Body of pancreas (tissue), 4 donors: ENCODE measurements at regions not wholly inside any gene's neighbourhood (a gene's known extent, or its start where the extent isn't known, plus 50 kb on each side); places are given as distances from the start of the nearest gene placed in this dataset.

Source experiments
- ATAC-seq: fragments of 150-250 bp; one replicate; pipeline ENCODE4 v1.9.1; 2016
- DNase-seq, 4 donors: peaks; one replicate each; pipeline ENCODE4 v3.0.0-alpha.2; 2019
- H3K27ac ChIP-seq, 4 donors: fragments of 200-600 bp; sonication (generic); 1 replicate in 3 of 4; 2 replicates in 1 of 4; pipeline versions ENCODE4 v1.5.1 to v1.6.1; 2016 to 2019; ENCODE audit warnings: mild to moderate bottlenecking in 1 of 4, mixed read lengths in 1 of 4, moderate library complexity in 1 of 4
- H3K27me3 ChIP-seq, 2 donors: fragments of 200-600 bp; sonication (generic); one replicate each; pipeline ENCODE4 v1.6.0; 2016; ENCODE audit warnings: mild to moderate bottlenecking in 1 of 2
- H3K36me3 ChIP-seq, 2 donors: fragments of 200-600 bp; sonication (generic); replicated peaks in 1 of 2; 2 replicates each; pipeline ENCODE4 v1.5.1; 2016; ENCODE audit warnings: low read depth in 2 of 2; ENCODE audit not compliant: insufficient read depth in 1 of 2
- H3K4me1 ChIP-seq: fragments of 200-600 bp; sonication (generic); one replicate; pipeline ENCODE4 v1.6.0; 2016
- H3K4me3 ChIP-seq, 2 donors: fragments of 200-600 bp; sonication (generic); 1 replicate in 1 of 2; 2 replicates in 1 of 2; pipeline ENCODE4 v1.5.1; 2016 to 2019
- H3K9me3 ChIP-seq, 3 donors: fragments of 200-600 bp; sonication (generic); 1 replicate in 2 of 3; 2 replicates in 1 of 3; pipeline ENCODE4 v1.5.1; 2016
- CTCF ChIP-seq, 7 experiments: fragments of 450-650 bp in 4 of 7; fragments of 200-600 bp in 3 of 7; sonication (generic) in 3 of 7; IDR thresholded peaks; one replicate each; pipeline ENCODE4 v1.5.1; 2016 to 2019; ENCODE audit warnings: antibody characterized with exemption in 7 of 7
- POLR2A ChIP-seq, 3 donors: fragments of 450-650 bp; IDR thresholded peaks; one replicate each; pipeline ENCODE4 v1.6.1; 2016; ENCODE audit warnings: antibody characterized with exemption in 3 of 3, mild to moderate bottlenecking in 2 of 3
- WGBS, 2 donors: methylation state at CpG; one replicate each; pipeline ENCODE4 v1.1.5; 2017; 5-methylcytosine and 5-hydroxymethylcytosine counted together
- intact Hi-C: fragments of 100-400 bp; cut with DNase I; formaldehyde crosslinking; loops from one replicate; pipeline ENCODE4 v1.15.1; 2023

- no peak overlapping the region for H3K27ac ChIP-seq
- TF ChIP-seq POLR2A (IDR thresholded peaks at IDR 0.05) (no peak), CTCF (IDR thresholded peaks at IDR 0.05) (no peak)
- no peak for DNase-seq
- no peaks in the 10 kb centered on the region for H3K9me3 ChIP-seq
- intact Hi-C loops: no loop called here
- H3K27me3 ChIP-seq: no peaks in the 10 kb centered on the region
- no peaks in the 10 kb centered on the region for H3K4me1 ChIP-seq
- no peaks in the 10 kb centered on the region for H3K36me3 ChIP-seq
- no peak for ATAC-seq
- no peak overlapping the region for H3K4me3 ChIP-seq
- 49 to 55% methylated on average over 25 of the region's 25 CpGs for WGBS, 2 donors
Observed at GRCh38 chr20:61042506-61043385, 209.3 kb upstream of the CDH4 start.

- Histone ChIP-seq H3K27me3 (no peaks in the 10 kb centered on the region), H3K36me3 (no peaks in the 10 kb centered on the region), H3K9me3 (no peaks in the 10 kb centered on the region), H3K27ac (no peak overlapping the region), H3K4me3 (no peak overlapping the region), H3K4me1 (no peaks in the 10 kb centered on the region)
- TF ChIP-seq POLR2A (IDR thresholded peaks at IDR 0.05) (no peak), CTCF (IDR thresholded peaks at IDR 0.05) (no peak)
- DNase-seq (no peak), ATAC-seq (no peak)
- intact Hi-C loops: no loop called here
- WGBS, 2 donors: 67 to 76% methylated on average over 9 of the region's 9 CpGs
Observed at GRCh38 chr20:61043681-61044080, 208.4 kb upstream of the CDH4 start.

GRCh38 chr20:61044499-61044898 lies 207.6 kb upstream of the CDH4 start:
- intact Hi-C loops: no loop called here
- no peak for TF ChIP-seq CTCF (IDR thresholded peaks at IDR 0.05)
- no peak for TF ChIP-seq POLR2A (IDR thresholded peaks at IDR 0.05)
- H3K4me1 ChIP-seq: no peaks in the 10 kb centered on the region
- 31 to 88% methylated on average over 2 to 4 of the region's 4 CpGs for WGBS, 2 donors
- no peak for DNase-seq
- no peak overlapping the region for H3K4me3 ChIP-seq
- no peak overlapping the region for H3K27ac ChIP-seq
- no peak for ATAC-seq
- H3K9me3 ChIP-seq: no peaks in the 10 kb centered on the region
- H3K36me3 ChIP-seq: no peaks in the 10 kb centered on the region
- H3K27me3 ChIP-seq: no peaks in the 10 kb centered on the region

GRCh38 chr20:61045091-61045490 lies 207.0 kb upstream of the CDH4 start:
- Histone ChIP-seq H3K4me3 (no peak overlapping the region), H3K27ac (no peak overlapping the region), H3K4me1 (no peaks in the 10 kb centered on the region), H3K36me3 (no peaks in the 10 kb centered on the region), H3K9me3 (no peaks in the 10 kb centered on the region), H3K27me3 (no peaks in the 10 kb centered on the region)
- intact Hi-C loops: no loop called here
- 77 to 80% methylated on average over 1 of the region's 1 CpG for WGBS, 2 donors
- no peak for DNase-seq
- no peak for ATAC-seq
- no peak for TF ChIP-seq POLR2A (IDR thresholded peaks at IDR 0.05)
- no peak for TF ChIP-seq CTCF (IDR thresholded peaks at IDR 0.05)
